Progenitor cell of endocrine pancreas (in vitro differentiated cells): ENCODE measurements at regions not wholly inside any gene's neighbourhood (a gene's known extent, or its start where the extent isn't known, plus 50 kb on each side); places are given as distances from the start of the nearest gene placed in this dataset.

Source experiments
- DNase-seq: peaks from one replicate; pipeline ENCODE4 v3.0.0; 2021; ENCODE audit warnings: low spot score; ENCODE audit not compliant: unreplicated experiment
- H3K27ac Mint-ChIP-seq: 2 replicates; pipeline ENCODE4 v1.8.0; 2021; ENCODE audit warnings: mild to moderate bottlenecking, moderate library complexity, mixed read lengths
- H3K27me3 Mint-ChIP-seq: 2 replicates; pipeline ENCODE4 v1.8.0; 2021; ENCODE audit warnings: mixed read lengths
- H3K36me3 Mint-ChIP-seq: 2 replicates; pipeline ENCODE4 v1.8.0; 2022; ENCODE audit warnings: mixed read lengths; ENCODE audit not compliant: insufficient read depth
- H3K4me1 Mint-ChIP-seq: 2 replicates; pipeline ENCODE4 v1.8.0; 2021; ENCODE audit warnings: low read depth, mixed read lengths
- H3K4me3 Mint-ChIP-seq: 2 replicates; pipeline ENCODE4 v1.8.0; 2021; ENCODE audit warnings: low read depth, mild to moderate bottlenecking, moderate library complexity, mixed read lengths
- H3K9me3 Mint-ChIP-seq: 2 replicates; pipeline ENCODE4 v1.8.0; 2021; ENCODE audit warnings: low read depth, mixed read lengths
- CTCF ChIP-seq: fragments of 200-600 bp; sonication (generic); IDR thresholded peaks from one replicate; pipeline ENCODE4 v1.5.0; 2021; ENCODE audit warnings: antibody characterized with exemption, mild to moderate bottlenecking; ENCODE audit not compliant: unreplicated experiment

GRCh38 chr2:215770668-215771067 is 242.7 kb downstream of the MREG start:
- no peaks in the 10 kb centered on the region for H3K27me3 Mint-ChIP-seq
- no peak for TF ChIP-seq CTCF
- peaks cover 31% of the 10 kb centered on the region for H3K4me1 Mint-ChIP-seq
- peaks cover 19% of the 10 kb centered on the region for H3K9me3 Mint-ChIP-seq
- H3K36me3 Mint-ChIP-seq: peaks cover 8% of the 10 kb centered on the region
- peak overlapping the region; percentile 88 for H3K27ac Mint-ChIP-seq
- no peak overlapping the region for H3K4me3 Mint-ChIP-seq
- no peak for DNase-seq

- TF ChIP-seq CTCF: no peak
- H3K36me3 Mint-ChIP-seq: peaks cover 8% of the 10 kb centered on the region
These were observed 244.1 kb downstream of the MREG start for GRCh38 chr2:215769246-215769645.

GRCh38 chr2:215767625-215768024 is 245.7 kb downstream of the MREG start:
- H3K27ac Mint-ChIP-seq: no peak overlapping the region
- TF ChIP-seq CTCF: no peak
- no peaks in the 10 kb centered on the region for H3K27me3 Mint-ChIP-seq
- H3K36me3 Mint-ChIP-seq: peaks cover 8% of the 10 kb centered on the region
- H3K9me3 Mint-ChIP-seq: peaks cover 19% of the 10 kb centered on the region
- no peak for DNase-seq
- no peak overlapping the region for H3K4me3 Mint-ChIP-seq
- H3K4me1 Mint-ChIP-seq: peaks cover 21% of the 10 kb centered on the region

More at GRCh38 chr2:215769246-215769645, 244.1 kb downstream of the MREG start:
- DNase-seq: no peak
- Mint-ChIP-seq H3K9me3 (peaks cover 19% of the 10 kb centered on the region), H3K27ac (no peak overlapping the region), H3K4me1 (peaks cover 31% of the 10 kb centered on the region), H3K4me3 (no peak overlapping the region), H3K27me3 (no peaks in the 10 kb centered on the region)

- no peak overlapping the region for H3K4me3 Mint-ChIP-seq
- H3K36me3 Mint-ChIP-seq: peaks cover 9% of the 10 kb centered on the region
- no peak for TF ChIP-seq CTCF
- H3K27me3 Mint-ChIP-seq: no peaks in the 10 kb centered on the region
- H3K9me3 Mint-ChIP-seq: peaks cover 22% of the 10 kb centered on the region
- peaks cover 7% of the 10 kb centered on the region for H3K4me1 Mint-ChIP-seq
- no peak for DNase-seq
- no peak overlapping the region for H3K27ac Mint-ChIP-seq
These were observed 247.5 kb downstream of the MREG start for GRCh38 chr2:215765729-215766360.

- peak overlapping the region; percentile 37 for H3K27ac Mint-ChIP-seq
- no peak for TF ChIP-seq CTCF
- H3K36me3 Mint-ChIP-seq: peaks cover 9% of the 10 kb centered on the region
- H3K4me3 Mint-ChIP-seq: no peak overlapping the region
- H3K4me1 Mint-ChIP-seq: peaks cover 2% of the 10 kb centered on the region
- H3K27me3 Mint-ChIP-seq: no peaks in the 10 kb centered on the region
- peaks cover 22% of the 10 kb centered on the region for H3K9me3 Mint-ChIP-seq
- no peak for DNase-seq
These were observed 248.8 kb downstream of the MREG start for GRCh38 chr2:215764441-215765048.
